GM19035 (cell line): ENCODE measurements at regions not wholly inside any gene's neighbourhood (a gene's known extent, or its start where the extent isn't known, plus 50 kb on each side); places are given as distances from the start of the nearest gene placed in this dataset.

ENCODE experiments used
- ATAC-seq: cut with Tn5 transposase; IDR thresholded peaks from one replicate; pipeline ENCODE4 v1.9.1; 2021; ENCODE audit not compliant: unreplicated experiment

GRCh38 chr4:37054531-37055077 is 189.9 kb upstream of the NWD2 start:
- no peak for ATAC-seq

DNA sequence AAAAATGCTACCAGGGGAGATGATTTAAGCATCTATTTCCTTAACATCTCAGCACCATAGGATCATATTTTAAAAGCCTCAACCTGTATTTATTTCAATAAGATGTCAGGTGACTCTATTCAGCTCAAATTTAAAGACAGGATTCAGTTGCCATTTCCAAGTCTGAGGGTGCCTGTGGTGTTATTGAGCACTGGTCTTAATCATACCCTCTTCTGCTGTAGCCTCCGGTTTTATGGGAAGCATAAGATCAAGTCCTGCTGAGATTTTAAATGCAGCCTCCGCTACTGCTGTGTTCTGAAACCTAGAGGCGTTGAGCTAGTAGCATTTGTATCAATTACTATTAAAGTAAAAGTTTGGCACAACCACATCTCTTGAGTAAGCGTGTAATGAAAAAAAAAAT is 185.7 kb upstream of the NWD2 start:
- ATAC-seq: no peak

DNA sequence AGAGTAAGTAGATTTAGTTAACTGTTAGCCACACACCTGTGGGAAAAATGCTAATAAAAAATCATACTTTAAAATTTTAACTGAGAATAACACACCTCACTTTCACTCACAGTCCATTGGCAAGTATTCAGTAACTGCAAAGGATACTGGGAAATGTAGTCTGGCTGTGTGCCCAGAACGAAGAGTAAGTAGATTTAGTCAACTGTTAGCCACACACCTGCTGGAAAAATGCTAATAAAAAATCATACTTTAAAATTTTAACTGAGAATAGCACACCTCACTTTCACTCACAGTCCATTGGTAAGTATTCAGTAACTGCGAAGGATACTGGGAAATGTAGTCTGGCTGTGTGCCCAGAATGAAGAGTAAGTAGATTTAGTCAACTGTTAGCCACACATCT is 178.4 kb upstream of the NWD2 start:
- no peak for ATAC-seq

GRCh38 chr4:37068580-37068979 is 176.0 kb upstream of the NWD2 start:
- no peak for ATAC-seq

GRCh38 chr4:37070041-37070440 is 174.5 kb upstream of the NWD2 start:
- no peak for ATAC-seq

- no peak for ATAC-seq
Observed at GRCh38 chr4:37071576-37071975, 173.0 kb upstream of the NWD2 start.

DNA sequence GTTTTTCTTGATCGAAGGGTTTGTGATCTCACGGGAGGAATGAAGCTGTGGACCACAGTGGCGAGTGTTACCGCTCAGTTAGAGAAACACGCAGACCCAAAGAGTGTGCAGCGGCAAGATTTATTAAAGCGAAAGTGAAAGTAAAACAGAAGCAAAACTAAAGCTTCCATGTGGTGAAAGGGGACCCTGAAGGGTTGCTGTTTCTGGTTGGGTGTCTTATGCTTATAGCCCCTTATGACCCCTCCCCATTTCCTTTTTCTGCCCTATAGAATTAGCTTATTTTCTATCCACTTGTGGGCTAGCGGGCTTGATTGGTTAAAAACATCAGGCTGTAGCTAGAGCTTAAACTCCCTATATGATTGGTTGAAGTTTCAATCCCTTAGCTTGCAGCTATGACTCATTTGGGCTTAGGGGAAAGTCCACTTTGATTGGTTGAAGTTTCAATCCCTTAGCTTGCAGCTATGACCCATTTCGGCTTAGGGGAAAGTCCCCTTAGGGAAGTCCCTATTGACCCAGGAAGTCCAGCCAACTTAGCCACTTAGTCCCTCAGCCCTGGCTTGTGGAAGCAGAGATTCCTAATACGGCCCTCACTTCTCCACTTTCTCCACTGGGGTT is 171.2 kb upstream of the NWD2 start:
- no peak for ATAC-seq

DNA sequence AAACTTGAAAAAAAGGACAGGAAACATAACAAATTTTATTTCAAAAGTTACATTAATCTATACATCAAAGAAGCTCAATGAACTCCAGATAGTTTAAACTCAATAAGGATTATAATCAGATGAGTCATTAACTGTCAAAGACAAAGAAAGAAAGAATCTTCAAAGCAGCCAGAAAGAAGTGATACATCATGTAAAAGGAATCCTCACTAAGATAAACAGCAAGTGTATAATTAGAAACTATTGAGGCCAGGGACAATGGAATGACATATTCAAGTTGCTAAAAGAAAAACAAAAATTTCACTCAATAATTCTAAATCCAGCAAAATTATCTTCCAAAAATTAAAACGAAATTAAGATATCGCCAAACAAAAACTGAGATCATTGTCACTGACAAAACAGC is 161.6 kb upstream of the NWD2 start:
- ATAC-seq: no peak

DNA sequence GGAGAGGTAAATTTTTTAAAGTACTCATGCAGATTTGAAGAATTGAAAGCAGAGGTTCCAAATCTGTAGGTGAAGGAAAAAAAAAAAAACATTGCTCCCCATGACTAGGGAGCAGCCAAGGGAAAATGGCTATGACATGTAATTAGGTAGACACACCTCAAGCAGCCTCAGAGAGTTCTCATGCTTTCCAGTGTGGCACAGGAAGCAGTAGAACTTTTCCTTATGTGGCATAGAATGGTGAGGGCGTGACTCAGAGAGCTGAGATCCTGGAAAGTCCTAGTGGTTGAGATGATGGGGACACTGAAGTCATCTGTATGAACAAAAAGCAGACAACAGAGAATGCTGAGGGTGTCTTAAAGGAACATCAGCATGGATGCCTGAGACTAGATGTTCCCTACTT is 148.6 kb upstream of the NWD2 start:
- ATAC-seq: no peak

DNA sequence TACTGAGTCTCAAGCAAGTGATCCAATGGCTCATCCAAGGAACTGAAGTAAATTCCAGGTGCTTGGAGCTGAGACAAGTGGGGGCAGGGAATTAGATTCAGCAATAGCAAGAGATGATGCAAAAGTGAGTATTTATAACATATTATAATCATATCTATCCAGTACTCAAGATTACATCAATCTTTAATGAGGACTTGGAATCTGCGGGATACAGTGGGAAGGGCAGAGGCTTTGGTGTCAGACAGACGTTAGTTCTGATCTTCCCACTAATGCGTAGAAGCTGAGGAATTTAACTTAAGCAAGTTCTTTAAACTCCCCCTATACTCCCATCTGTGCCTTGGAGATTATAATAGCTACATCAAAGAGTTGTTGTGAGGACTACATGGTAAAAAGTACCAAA is 143.4 kb upstream of the NWD2 start:
- no peak for ATAC-seq

DNA sequence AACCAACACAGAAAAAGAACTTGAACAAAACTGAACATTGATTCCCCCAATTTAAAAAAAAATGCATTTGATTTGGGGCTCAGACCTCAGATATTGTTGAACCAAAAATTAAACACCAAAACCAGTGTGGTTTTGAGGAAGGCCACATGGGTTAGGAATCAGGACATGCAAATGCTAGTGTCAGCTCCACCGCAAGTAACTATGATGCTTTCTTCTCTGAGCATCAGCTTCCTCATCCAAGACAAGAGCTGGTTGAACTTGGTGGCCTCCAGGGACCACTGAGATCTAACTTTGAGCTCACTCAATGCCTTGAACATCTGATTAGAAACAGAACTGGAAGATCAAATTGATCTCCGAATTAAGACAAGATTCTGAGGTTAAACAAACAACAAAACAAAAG is 142.9 kb upstream of the NWD2 start:
- ATAC-seq: no peak

DNA sequence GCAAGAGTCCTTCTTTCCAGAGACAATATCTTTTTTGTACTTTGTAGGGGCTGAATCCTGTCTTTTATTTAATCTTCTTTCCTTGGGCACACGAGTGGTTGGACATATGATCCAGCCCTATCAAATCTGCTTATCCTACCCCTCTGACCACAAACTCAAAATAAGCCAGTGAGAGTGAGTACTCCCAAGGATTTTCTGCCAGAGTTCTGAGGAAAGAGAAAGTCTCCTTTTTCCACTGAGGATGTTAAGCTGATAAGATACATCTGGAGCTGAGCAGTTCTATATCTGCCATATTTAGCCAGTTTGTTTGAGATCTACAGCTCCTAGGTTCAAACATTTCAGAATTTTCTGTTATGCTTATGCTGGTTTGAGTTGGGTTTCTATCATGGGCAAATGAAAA is 134.8 kb upstream of the NWD2 start:
- no peak for ATAC-seq

DNA sequence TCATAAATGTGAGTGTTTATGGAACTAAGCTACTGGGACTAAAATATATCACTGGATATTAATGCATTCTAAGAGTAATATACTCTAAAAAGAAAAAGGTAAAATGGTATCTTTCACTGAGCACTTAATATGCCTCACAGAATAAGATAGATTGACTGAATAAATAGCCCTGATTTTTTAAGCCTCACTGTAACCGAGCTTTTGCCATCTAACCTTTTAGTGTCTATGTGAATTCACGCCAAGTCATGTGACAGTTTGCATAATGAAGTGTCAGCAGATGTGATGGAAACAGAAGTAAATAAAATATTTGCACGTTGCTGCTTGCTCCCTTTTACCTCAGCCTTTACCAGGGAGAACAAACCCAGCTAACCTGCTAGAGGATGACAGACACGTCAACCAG is 119.7 kb upstream of the NWD2 start:
- ATAC-seq: no peak

DNA sequence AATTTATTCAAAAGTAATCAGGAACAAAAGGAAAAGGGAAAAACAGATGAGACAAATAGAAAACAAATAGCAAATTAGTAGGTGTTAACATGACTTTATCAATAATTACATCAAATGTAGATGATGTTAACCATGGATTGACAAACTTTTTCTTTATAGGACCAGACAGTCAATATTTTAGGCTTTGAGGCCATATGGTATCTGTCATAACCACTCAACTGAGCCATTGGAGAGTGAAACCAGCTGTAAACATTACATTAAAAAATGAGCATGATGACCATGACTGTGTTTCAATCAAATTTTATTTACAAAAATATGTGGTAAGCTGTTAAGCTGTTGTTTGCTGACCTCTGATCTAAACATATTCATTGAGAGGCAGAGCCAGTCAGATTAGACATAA is 118.5 kb upstream of the NWD2 start:
- no peak for ATAC-seq

DNA sequence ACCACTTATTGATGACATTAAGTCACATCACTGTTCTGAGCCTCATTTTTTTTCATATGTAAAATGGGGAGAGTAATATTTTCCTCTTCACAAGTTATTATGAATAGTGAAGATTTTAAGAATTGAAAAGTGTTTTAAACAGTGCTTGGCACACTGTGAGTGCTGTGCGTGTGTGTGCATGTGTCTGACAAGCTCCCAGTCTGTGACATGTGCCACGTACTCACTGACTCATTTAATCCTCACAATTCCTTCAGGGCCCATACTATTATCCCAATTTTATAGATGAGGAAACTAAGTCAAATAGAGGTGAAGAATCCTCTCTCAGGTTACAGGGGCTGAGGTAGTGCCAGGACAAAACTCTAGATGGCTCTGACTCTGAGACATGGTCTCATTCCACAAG is 114.1 kb upstream of the NWD2 start:
- ATAC-seq: no peak

DNA sequence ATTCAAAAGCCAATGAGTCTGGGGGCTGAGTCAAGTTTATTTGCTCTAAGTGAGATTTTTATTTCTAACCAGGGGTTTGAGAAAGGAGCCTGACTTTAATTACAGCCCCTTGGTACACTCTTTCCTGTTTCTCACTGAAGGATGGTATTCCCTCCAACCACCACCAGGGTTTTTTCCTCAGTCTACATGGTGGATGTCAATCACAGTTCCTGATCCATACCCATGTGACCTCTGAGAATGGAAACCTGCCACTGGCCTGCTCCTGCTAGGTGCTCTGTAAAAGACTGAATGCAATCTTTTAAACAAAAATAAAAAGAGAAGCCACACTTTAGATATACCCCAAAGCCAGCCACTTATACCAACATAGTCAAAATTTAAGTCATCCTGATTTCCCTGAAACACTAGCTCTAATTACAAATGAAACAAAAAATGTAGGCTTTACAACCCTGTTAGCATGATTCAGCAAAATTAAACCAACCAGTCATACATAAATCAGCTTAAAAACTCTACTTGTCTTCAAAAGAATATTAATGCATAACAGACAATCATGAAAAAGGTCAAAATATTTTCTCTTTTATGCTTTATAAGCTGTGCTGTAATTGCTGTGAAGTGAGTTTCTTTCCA is 112.1 kb upstream of the NWD2 start:
- no peak for ATAC-seq

DNA sequence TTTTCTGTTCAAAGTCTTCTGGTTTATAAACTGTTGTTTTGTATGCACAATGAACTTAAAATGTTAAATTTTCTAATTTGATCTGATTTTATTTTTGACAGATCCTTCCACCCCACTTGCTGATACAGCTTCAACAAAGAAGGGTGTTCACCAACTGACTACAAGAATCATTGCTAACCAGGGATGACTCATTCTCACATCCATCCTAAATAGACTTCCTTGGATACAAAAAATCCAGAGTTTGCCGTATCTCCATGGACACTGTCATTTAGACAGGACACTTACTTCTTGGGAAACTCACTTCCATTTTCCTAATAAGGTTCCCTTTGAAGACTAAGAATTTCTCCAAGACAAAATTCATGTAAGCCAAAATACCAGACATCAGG is 111.6 kb upstream of the NWD2 start:
- no peak for ATAC-seq

GRCh38 chr4:37138019-37138653 is 106.4 kb upstream of the NWD2 start:
- peak; percentile 75 for ATAC-seq

DNA sequence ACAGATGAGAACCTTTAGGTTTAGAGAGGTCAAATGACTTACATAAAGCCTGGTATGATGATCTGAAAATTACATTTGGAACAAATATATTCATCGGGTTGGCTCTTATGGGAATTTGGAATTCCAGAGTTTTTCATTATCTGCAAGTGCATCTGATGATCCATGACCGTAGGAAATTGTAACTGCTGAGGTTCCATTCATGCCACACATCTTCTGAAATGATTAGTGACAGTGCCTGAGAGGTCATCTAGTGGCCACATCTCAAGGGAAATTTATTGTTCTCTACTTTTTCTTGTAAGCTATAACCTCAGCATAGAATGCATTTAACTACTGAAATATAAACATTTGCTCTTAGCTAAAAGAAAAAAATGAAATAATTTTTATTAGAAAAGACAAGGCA is 105.8 kb upstream of the NWD2 start:
- ATAC-seq: no peak

DNA sequence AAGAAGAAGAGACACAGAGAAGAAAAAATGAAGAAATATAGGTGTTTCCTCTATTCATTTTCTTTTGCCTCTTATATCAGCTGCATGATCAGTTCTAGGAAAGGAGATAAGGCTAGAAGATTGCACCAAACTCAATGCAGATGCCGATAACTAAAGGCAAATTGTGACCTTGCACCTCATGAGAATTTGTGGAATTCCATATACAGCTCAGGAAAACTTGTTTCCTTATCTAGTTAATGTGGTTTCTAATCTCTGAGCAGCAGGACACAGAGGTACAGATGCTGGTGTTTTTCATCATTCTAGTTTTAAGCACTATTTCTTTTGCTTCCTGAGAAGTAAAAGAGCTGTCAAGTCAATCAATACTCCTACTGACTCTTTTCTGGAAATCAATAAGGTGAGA is 104.6 kb upstream of the NWD2 start:
- ATAC-seq: no peak

- no peak for ATAC-seq
Observed at GRCh38 chr4:37146260-37146659, 98.3 kb upstream of the NWD2 start.

DNA sequence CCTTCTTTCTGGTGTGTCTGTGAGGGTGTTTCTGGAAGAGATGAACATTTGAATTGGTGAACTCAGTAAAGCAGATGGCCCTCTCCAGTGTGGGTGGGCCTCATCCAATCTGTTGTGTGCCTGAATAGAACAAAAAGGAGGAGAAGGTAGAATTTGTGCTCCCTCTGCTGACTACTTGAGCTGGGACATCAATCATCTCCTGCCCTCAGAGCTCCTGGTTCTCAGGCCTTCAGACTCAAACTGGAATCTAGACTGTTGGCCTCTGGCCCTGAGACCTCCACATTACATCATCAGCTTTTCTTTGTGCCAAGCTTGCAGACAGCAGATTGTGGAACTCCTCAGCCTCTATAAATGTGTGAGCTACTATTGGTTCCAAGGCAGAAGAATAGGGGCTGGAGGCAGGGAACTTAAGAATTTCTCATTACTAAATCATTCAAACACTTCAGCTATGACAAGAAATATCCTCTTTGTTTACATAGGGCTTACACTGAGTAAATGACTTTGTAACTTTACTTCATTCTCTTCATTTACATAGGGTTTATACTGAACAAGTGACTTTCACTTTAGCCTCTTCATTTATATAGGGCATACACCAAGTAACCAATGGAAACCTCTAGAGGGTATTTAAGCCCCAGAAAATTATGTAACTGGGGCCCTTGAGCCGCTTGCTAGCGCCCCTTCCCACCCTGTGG is 86.9 kb upstream of the NWD2 start:
- ATAC-seq: no peak
